SK-N-SH (cell line): ENCODE measurements at regions not wholly inside any gene's neighbourhood (a gene's known extent, or its start where the extent isn't known, plus 50 kb on each side); places are given as distances from the start of the nearest gene placed in this dataset.

ENCODE experiments used
- CTCF ChIA-PET: fragments of 300-600, 350-600 bp; formaldehyde crosslinking; extraction: SDS; loops from one replicate; lab custom pipeline; 2021; lab: Yijun Ruan, JAX
- POLR2A ChIA-PET: fragments of 350-600 bp; sonication (Branson Sonifier 250); formaldehyde crosslinking; extraction: SDS; loops from one replicate; lab custom pipeline; 2020; ENCODE audit warnings: antibody characterized with exemption, inconsistent platforms; lab: Yijun Ruan, JAX
- DNase-seq: peaks from one replicate; pipeline ENCODE4 v3.0.0; 2012
- H2AFZ ChIP-seq: fragments of 200-600 bp; sonication (generic); 2 replicates; pipeline ENCODE4 v1.8.1; 2016; ENCODE audit warnings: antibody characterized with exemption, mild to moderate bottlenecking, low read depth
- H3F3A ChIP-seq: fragments of 200-600 bp; sonication (generic); replicated peaks from 2 replicates; pipeline ENCODE3; 2016; ENCODE audit warnings: antibody characterized with exemption, mild to moderate bottlenecking; ENCODE audit not compliant: insufficient read depth
- H3K27ac ChIP-seq, 2 experiments: fragments of 200-500 bp in 1 of 2; fragments of 200-600 bp in 1 of 2; sonication (Bioruptor generic) in 1 of 2; sonication (generic), shearing (Covaris generic) in 1 of 2; 2 replicates each; pipeline versions ENCODE4 v1.5.1 to v1.6.1; 2014 to 2016; ENCODE audit warnings: low read depth in 2 of 2, inconsistent platforms in 1 of 2, low read length in 1 of 2, mild to moderate bottlenecking in 1 of 2, mixed read lengths in 1 of 2
- H3K27me3 ChIP-seq: fragments of 200-600 bp; sonication (generic), shearing (Covaris generic); 2 replicates; pipeline ENCODE4 v1.6.1; 2016; ENCODE audit warnings: mixed run types; ENCODE audit not compliant: insufficient read depth
- H3K36me3 ChIP-seq, 2 experiments: fragments of 200-500 bp in 1 of 2; fragments of 200-600 bp in 1 of 2; sonication (Bioruptor generic) in 1 of 2; sonication (generic) in 1 of 2; replicated peaks in 1 of 2; 2 replicates each; pipeline versions ENCODE3 to v1.5.1; 2014 to 2016; ENCODE audit warnings: low read length in 1 of 2, mild to moderate bottlenecking in 1 of 2; ENCODE audit not compliant: insufficient read depth in 2 of 2, control insufficient read depth in 1 of 2
- H3K4me1 ChIP-seq, 2 experiments: fragments of 200-500 bp in 1 of 2; fragments of 200-600 bp in 1 of 2; sonication (Bioruptor generic) in 1 of 2; sonication (generic), shearing (Covaris generic) in 1 of 2; 2 replicates each; pipeline versions ENCODE4 v1.5.1 to v1.6.1; 2014 to 2016; ENCODE audit warnings: low read depth in 1 of 2, low read length in 1 of 2, mixed run types in 1 of 2; ENCODE audit not compliant: insufficient read depth in 2 of 2, control insufficient read depth in 1 of 2
- H3K4me2 ChIP-seq: fragments of 200-600 bp; sonication (generic), shearing (Covaris generic); 2 replicates; pipeline ENCODE4 v1.6.1; 2017; ENCODE audit warnings: mixed run types
- H3K4me3 ChIP-seq, 2 experiments: fragments of 200-500 bp in 1 of 2; fragments of 200-600 bp in 1 of 2; sonication (Bioruptor generic) in 1 of 2; sonication (generic), shearing (Covaris generic) in 1 of 2; 2 replicates each; pipeline versions ENCODE4 v1.5.1 to v1.8.1; 2014 to 2016; ENCODE audit warnings: low read depth in 2 of 2, inconsistent platforms in 1 of 2, low read length in 1 of 2, mild to moderate bottlenecking in 1 of 2, mixed read lengths in 1 of 2, moderate library complexity in 1 of 2
- H3K79me2 ChIP-seq: fragments of 200-600 bp; sonication (generic); 2 replicates; pipeline ENCODE4 v1.8.1; 2017; ENCODE audit warnings: mild to moderate bottlenecking; ENCODE audit not compliant: insufficient read depth
- H3K9ac ChIP-seq: fragments of 200-600 bp; sonication (generic); 2 replicates; pipeline ENCODE4 v1.6.1; 2017; ENCODE audit warnings: mixed run types
- H3K9me2 ChIP-seq: fragments of 200-600 bp; sonication (generic); 2 replicates; pipeline ENCODE4 v1.6.1; 2017; ENCODE audit warnings: mixed run types
- H3K9me3 ChIP-seq: fragments of 200-600 bp; sonication (generic); 2 replicates; pipeline ENCODE4 v1.6.1; 2017; ENCODE audit warnings: mixed run types, mild to moderate bottlenecking, moderate library complexity
- H4K20me1 ChIP-seq: fragments of 200-600 bp; sonication (generic); 2 replicates; pipeline ENCODE4 v1.6.1; 2017; ENCODE audit warnings: mild to moderate bottlenecking, mixed run types; ENCODE audit not compliant: insufficient read depth
- CHD2 ChIP-seq: fragments of 150-350 bp; IDR thresholded peaks from 2 replicates; pipeline ENCODE4 v1.6.1; 2018; ENCODE audit warnings: low read length; ENCODE audit not compliant: partially characterized antibody
- CTCF ChIP-seq: fragments of 200-600 bp; sonication (generic); IDR thresholded peaks from 2 replicates; pipeline ENCODE4 v1.6.1; 2017; ENCODE audit warnings: antibody characterized with exemption, mild to moderate bottlenecking, moderate library complexity
- EZH2phosphoT487 ChIP-seq: fragments of 200-600 bp; sonication (generic); IDR thresholded peaks from 2 replicates; pipeline ENCODE4 v1.6.1; 2017; ENCODE audit warnings: low read depth, mixed run types, mild to moderate bottlenecking, antibody characterized with exemption, moderate library complexity, borderline replicate concordance
- FOXM1 ChIP-seq: IDR thresholded peaks from 2 replicates; pipeline ENCODE4 v1.4.0; 2012; ENCODE audit warnings: low read depth, mild to moderate bottlenecking
- GABPA ChIP-seq: IDR thresholded peaks from 2 replicates; pipeline ENCODE4 v1.4.0; 2012; ENCODE audit warnings: low read depth, mild to moderate bottlenecking
- GATA2 ChIP-seq: sonication (generic); formaldehyde crosslinking; IDR thresholded peaks from 2 replicates; pipeline ENCODE4 v1.5.0; 2020; ENCODE audit warnings: mild to moderate bottlenecking, missing genetic modification reagents
- MEF2A ChIP-seq: IDR thresholded peaks from 2 replicates; pipeline ENCODE4 v1.4.0; 2012; ENCODE audit warnings: low read depth, borderline replicate concordance
- NRF1 ChIP-seq: IDR thresholded peaks from 2 replicates; pipeline ENCODE4 v1.6.1; 2012; ENCODE audit warnings: low read depth, mild to moderate bottlenecking, low read length
- PBX3 ChIP-seq: IDR thresholded peaks from 2 replicates; pipeline ENCODE4; 2012
- POLR2AphosphoS5 ChIP-seq: IDR thresholded peaks from 2 replicates; pipeline ENCODE4 v1.6.1; 2012; ENCODE audit warnings: low read depth, low read length
- RAD21 ChIP-seq: IDR thresholded peaks from 2 replicates; pipeline ENCODE4 v1.6.1; 2012; ENCODE audit warnings: mild to moderate bottlenecking, low read length
- REST ChIP-seq: IDR thresholded peaks from 2 replicates; pipeline ENCODE4 v1.6.1; 2012; ENCODE audit warnings: mild to moderate bottlenecking, low read depth, low read length, moderate library complexity
- RFX5 ChIP-seq: IDR thresholded peaks from 2 replicates; pipeline ENCODE4 v1.6.1; 2012; ENCODE audit warnings: mild to moderate bottlenecking, improper control_type of control experiment, low read length
- RXRA ChIP-seq: IDR thresholded peaks from 2 replicates; pipeline ENCODE4 v1.4.0; 2012; ENCODE audit warnings: low read depth, mild to moderate bottlenecking, borderline replicate concordance
- SIN3A ChIP-seq: IDR thresholded peaks from 2 replicates; pipeline ENCODE4 v1.6.1; 2012; ENCODE audit warnings: low read depth, mild to moderate bottlenecking, low read length, moderate library complexity, borderline replicate concordance
- SMC3 ChIP-seq: IDR thresholded peaks from 2 replicates; pipeline ENCODE4 v1.6.1; 2012; ENCODE audit warnings: low read depth, low read length, improper control_type of control experiment
- TEAD4 ChIP-seq: IDR thresholded peaks from 2 replicates; pipeline ENCODE4 v1.4.0; 2012; ENCODE audit warnings: mild to moderate bottlenecking, borderline replicate concordance; ENCODE audit not compliant: insufficient read depth
- USF1 ChIP-seq: IDR thresholded peaks from 2 replicates; pipeline ENCODE4 v1.4.0; 2012; ENCODE audit warnings: low read depth, borderline replicate concordance
- USF2 ChIP-seq: fragments of 150-350 bp; IDR thresholded peaks from 2 replicates; pipeline ENCODE4 v1.6.1; 2017; ENCODE audit warnings: antibody characterized with exemption, low read length, low read depth, borderline replicate concordance
- WGBS: methylation state at CpG from one replicate; pipeline ENCODE4 v1.1.6; 2017; ENCODE audit warnings: low lambda C conversion rate; 5-methylcytosine and 5-hydroxymethylcytosine counted together

- H3F3A ChIP-seq = no peaks in the 10 kb centered on the region
- H3K9ac ChIP-seq = no peak overlapping the region
- H3K79me2 ChIP-seq = no peaks in the 10 kb centered on the region
- no peaks in the 10 kb centered on the region for H3K27me3 ChIP-seq
- no peak overlapping the region for H3K27ac ChIP-seq
- no peaks in the 10 kb centered on the region for H3K9me2 ChIP-seq
- H3K9me3 ChIP-seq = no peaks in the 10 kb centered on the region
- no peaks in the 10 kb centered on the region for H3K36me3 ChIP-seq
- no peaks in the 10 kb centered on the region for H3K4me1 ChIP-seq
- 38% methylated on average over 7 of the region's 7 CpGs for WGBS
- DNase-seq = no peak
- POLR2A ChIA-PET = no interaction called here
- no peak overlapping the region for H2AFZ ChIP-seq
- H4K20me1 ChIP-seq = no peaks in the 10 kb centered on the region
- TF ChIP-seq POLR2AphosphoS5 (no peak), SMC3 (no peak), USF2 (no peak), GATA2 (no peak), FOXM1 (no peak), NRF1 (no peak), USF1 (no peak), SIN3A (no peak), RAD21 (no peak), RXRA (no peak), CTCF (no peak), GABPA (no peak)
- TF ChIP-seq, all 33 proteins: peak for 0
- no peak overlapping the region for H3K4me3 ChIP-seq
- CTCF ChIA-PET = no interaction called here
- no peak overlapping the region for H3K4me2 ChIP-seq
Observed at GRCh38 chr12:131197490-131197889, 243.8 kb downstream of the ADGRD1 start.

- WGBS = 22% methylated on average over 3 of the region's 3 CpGs
- POLR2A ChIA-PET = no interaction called here
- TF ChIP-seq RAD21 (no peak), CHD2 (no peak), EZH2phosphoT487 (no peak), MEF2A (no peak), GATA2 (no peak), TEAD4 (no peak), PBX3 (no peak), RFX5 (no peak), REST (no peak)
Observed at GRCh38 chr12:131199221-131199620, 245.5 kb downstream of the ADGRD1 start.

More at GRCh38 chr12:131199221-131199620, 245.5 kb downstream of the ADGRD1 start:
- Histone ChIP-seq H3K27ac (no peak overlapping the region), H3K36me3 (no peaks in the 10 kb centered on the region), H3K9me2 (no peaks in the 10 kb centered on the region), H3K9ac (no peak overlapping the region), H4K20me1 (no peaks in the 10 kb centered on the region), H3K4me2 (no peak overlapping the region), H3F3A (no peaks in the 10 kb centered on the region), H2AFZ (no peak overlapping the region), H3K4me1 (no peaks in the 10 kb centered on the region), H3K9me3 (no peaks in the 10 kb centered on the region), H3K4me3 (no peak overlapping the region), H3K79me2 (no peaks in the 10 kb centered on the region), H3K27me3 (no peaks in the 10 kb centered on the region)
- no peak for DNase-seq
- CTCF ChIA-PET = no interaction called here
